ENCODE measurements at regions not wholly inside any gene's neighbourhood (a gene's known extent, or its start where the extent isn't known, plus 50 kb on each side); places are given as distances from the start of the nearest gene placed in this dataset.

DNA sequence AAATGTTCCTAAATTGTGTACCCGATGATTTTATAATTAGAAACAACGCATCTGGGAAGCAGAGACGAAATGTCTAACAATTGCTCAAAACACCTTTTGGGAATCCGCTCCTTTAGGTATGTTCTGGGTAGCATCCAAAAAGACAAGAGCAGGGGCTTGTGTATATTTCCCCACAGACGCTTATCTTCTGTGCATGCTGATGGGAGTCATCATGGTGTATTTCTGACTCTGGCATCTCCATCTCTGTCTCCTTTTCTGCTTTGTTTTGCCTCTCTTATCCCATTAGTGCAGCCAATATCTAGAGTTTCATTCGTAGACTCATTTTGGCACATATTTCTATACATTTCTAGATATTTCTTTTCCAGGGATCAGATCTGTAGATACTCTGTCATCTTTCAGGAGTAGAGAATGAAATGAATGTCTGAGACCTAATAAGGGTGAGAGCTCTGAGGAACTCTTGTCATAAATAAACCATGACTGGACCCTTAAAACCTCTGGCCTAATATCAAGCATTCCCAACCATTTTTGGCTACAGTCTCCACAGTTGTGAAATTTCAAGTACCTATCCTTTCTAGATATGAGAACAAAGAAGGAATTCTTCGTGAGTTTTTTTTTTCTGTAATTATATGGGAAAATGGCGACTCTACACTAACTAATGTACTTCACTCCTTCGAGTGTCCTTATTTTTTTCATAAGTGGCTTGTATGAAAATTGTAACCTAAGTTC lies 508.2 kb downstream of the ACTL7B start:
- TF ChIP-seq, protein P1, sequence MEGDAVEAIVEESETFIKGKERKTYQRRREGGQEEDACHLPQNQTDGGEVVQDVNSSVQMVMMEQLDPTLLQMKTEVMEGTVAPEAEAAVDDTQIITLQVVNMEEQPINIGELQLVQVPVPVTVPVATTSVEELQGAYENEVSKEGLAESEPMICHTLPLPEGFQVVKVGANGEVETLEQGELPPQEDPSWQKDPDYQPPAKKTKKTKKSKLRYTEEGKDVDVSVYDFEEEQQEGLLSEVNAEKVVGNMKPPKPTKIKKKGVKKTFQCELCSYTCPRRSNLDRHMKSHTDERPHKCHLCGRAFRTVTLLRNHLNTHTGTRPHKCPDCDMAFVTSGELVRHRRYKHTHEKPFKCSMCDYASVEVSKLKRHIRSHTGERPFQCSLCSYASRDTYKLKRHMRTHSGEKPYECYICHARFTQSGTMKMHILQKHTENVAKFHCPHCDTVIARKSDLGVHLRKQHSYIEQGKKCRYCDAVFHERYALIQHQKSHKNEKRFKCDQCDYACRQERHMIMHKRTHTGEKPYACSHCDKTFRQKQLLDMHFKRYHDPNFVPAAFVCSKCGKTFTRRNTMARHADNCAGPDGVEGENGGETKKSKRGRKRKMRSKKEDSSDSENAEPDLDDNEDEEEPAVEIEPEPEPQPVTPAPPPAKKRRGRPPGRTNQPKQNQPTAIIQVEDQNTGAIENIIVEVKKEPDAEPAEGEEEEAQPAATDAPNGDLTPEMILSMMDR (IDR thresholded peaks at IDR 0.05), result no peak
- TF ChIP-seq POLR2A (IDR thresholded peaks at IDR 0.05), result no peak

Data from adrenal gland (tissue), 5 donors.